Kidney tubule cell (primary cell): ENCODE measurements at regions not wholly inside any gene's neighbourhood (a gene's known extent, or its start where the extent isn't known, plus 50 kb on each side); places are given as distances from the start of the nearest gene placed in this dataset.
"Not testable (repeated sequence)": the region's sequence is repeated elsewhere in the genome, so short reads cannot be mapped to it uniquely, and the experiment has no call there.

Experiments used
- DNase-seq: peaks from one replicate; pipeline ENCODE4 v3.0.0-alpha.2; 2018; ENCODE audit warnings: low spot score

DNA sequence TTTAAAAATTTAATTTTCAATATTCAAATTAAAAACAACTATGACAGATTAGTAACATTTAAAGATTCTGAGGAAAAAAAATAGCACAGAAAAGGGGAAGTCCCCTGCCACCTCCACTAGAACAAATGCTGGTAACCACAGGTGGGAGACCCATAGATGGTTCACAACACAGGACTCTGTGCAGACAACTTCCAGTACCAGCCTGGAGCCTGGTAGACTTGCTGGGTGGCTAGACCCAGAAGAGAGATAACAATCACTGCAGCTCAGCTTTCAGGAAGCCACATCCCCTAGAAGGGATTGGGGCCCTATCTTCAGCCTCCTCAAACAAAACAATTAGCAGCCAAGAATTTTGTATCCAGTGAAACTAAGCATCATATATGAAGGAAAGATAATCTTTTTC, 179.6 kb upstream of the RND3 start:
- DNase-seq: not testable (repeated sequence)

DNA sequence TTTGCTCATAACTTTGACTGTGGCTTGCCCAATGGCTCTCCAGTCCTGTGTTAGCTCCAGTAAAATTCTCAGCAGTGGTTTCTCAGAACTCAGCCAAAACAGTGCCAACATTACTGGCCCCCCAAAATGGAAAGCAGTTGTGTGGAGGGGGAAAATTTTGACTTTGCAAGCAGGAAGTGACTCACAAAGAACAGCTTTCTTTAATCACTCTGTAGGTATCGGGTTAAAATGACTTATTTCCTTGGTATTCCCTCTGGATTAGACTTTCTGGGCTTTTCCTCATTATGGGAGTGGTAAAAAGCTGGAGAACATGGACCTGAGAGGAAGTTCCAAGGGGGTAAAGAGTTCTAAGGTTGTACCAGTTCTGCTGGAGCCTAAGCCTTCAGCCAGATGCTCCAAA, 175.7 kb upstream of the RND3 start:
- DNase-seq: peak; percentile 91

DNA sequence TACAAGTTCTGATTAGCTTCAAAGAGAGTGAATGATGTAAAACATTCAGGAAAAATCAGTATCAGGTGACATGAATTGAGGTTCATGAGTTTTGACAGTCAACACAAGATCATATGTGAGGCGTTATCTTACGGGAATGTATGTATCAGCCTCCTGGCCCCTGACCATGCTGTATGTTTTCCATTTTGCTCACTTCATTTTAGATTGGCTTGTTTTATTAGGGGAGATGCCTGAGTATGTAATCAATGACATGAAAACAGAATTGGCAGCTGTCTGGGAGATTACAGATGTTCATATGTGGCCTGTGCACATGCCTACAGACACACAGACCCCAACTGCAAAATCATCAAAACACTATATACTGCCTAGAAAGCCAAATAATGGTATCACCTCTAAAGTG, 168.5 kb upstream of the RND3 start:
- no peak for DNase-seq

DNA sequence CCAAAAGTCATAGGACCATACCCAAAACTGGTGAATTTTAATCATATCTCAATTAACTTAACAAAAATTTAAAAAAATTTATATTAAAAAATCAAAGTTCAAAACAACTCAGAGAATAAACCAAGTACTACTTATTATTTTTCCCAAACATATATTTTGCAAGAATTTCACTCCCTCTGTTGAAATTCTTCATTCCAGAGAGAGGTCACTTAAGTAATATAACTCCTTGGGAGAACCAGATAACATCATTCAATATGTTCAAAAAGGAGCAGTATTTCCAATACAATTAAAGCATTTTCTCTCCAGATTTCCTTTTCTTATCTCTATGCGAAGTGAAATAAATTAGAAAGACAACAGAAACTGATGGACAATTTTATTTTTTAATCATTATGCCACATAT, 165.9 kb upstream of the RND3 start:
- no peak for DNase-seq

DNA sequence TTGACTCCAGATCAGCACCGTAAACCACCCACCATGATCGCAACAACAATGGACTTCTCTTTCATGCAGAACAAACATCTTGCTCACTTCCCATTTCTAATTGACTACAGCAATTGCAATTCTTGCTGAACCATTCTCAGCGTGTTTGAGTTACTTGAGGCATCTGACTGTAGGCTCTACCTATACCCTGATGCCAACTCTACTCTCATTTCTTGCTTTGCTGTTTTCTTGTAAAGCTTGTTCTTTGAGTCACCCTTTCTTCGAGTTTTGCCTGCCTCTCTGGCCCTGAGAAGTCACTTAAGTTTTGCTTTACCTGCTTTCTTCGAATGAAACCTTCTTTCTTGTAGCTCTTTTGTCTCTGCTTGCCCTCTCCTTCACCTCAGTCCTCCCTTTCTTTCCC, 160.5 kb upstream of the RND3 start:
- DNase-seq: no peak

GRCh38 chr2:150646746-150647145, 159.3 kb upstream of the RND3 start:
- no peak for DNase-seq

DNA sequence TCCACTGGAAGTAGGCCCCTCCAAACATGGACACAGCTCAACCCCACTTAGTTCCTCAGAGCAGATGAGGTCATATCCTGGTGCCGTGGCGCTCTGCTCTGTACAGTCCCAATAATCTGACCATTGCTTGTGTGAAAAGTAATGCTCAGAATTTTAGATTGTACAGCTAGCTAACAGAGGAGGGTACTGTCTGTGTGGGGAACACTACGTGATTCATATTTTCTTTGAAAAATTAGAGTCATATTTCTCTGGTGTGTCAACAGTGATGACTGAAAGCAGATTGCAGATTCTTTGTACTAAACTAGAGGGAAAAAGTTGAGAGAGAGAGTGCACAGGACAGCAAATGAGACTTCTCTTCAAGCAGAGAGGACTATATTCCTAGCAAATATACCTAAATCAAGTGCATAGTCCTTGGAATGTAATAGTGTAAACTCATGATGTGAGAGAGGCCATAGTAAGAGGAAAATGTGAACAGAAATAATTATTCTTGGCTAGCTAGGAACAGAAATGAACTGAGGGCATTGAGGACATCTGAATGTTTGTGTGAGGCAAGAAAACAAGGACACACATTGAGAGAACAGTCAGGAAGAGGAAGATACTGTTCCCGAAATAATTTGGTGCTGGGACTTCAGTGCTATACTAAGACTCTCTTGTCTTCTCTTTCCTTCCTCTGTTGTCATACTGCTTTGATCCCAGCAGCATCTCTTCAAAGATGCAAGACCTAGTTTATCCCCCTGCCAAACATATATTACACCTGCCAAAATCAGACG, 157.0 kb upstream of the RND3 start:
- DNase-seq: peak; percentile 54

DNA sequence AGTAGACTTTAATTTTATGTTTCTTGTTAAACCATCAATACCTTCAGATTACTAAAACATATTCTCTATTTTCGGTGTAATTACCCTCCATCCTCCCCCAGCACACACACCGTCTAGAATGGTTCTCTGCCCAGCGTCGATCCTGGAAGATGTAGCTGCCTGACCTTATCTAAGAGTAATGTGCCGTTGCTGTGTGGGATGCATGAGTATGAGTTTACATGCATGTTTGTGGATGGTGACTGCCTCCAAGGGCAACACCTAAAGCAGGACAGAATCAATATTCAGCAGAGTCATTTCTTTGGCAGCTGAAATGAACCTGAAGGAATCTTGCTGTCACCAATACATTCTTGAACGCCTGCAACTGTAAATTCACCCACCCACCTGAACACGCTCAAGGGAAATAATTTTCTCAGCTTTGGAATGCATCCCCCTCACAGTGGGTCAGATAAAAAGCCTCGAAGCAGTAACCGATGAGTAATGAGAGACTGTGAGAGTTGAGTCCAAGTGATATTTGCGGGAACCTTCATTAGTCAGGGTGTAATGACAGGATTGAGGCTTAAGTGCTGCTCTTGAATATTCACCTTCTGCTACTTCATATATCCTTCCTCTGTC, 155.8 kb upstream of the RND3 start:
- peak; percentile 83 for DNase-seq

DNA sequence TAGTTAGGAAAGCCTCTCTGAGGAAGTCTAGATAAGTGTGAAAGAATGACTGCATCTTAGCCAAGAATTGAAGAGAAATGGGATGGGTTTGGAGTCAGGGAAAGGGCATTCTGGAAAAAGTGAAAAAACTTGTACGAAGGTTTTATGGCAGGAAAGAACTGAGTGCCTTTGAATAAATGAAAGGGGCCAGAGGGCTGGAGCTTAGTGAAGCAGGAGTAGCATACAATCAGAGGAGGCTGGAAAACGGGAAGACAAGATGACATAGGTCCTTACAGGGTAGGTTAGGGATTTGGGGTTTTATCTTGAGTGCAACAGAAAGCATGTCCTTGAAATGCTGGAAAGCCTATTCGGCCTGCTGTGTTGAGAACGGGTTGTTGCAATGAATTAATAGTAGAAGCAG, 152.6 kb upstream of the RND3 start:
- DNase-seq: no peak

GRCh38 chr2:150639383-150639782, 151.9 kb upstream of the RND3 start:
- DNase-seq: no peak

- DNase-seq: no peak
Observed at GRCh38 chr2:150631236-150631821, 143.9 kb upstream of the RND3 start.

- DNase-seq: peak; percentile 93
Observed at GRCh38 chr2:150630587-150631235, 143.2 kb upstream of the RND3 start.

GRCh38 chr2:150627526-150627925, 140.1 kb upstream of the RND3 start:
- no peak for DNase-seq

- no peak for DNase-seq
Observed at GRCh38 chr2:150626934-150627411, 139.5 kb upstream of the RND3 start.

DNA sequence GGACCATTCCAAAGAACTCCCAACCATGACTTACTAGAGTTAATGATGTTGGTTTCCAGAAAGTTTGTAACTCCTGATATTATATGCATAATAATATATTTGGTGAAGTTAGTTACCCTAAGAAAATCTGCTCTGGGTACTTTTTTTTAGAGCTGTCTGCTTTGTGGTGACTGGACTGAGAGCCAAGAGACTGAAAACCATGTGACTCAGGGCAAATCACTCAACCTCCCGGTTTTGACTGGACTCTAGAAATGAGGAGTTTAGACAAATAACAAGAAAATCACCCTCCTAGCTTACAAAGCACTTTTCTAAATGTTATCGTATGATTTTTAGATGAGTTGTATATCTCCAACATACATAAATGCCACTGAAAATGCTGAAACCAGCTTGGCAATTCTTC, 138.3 kb upstream of the RND3 start:
- no peak for DNase-seq

- peak; percentile 98 for DNase-seq
Observed at GRCh38 chr2:150625303-150625702, 137.8 kb upstream of the RND3 start.

GRCh38 chr2:150624001-150624401, 136.5 kb upstream of the RND3 start:
- peak; percentile 66 for DNase-seq

DNA sequence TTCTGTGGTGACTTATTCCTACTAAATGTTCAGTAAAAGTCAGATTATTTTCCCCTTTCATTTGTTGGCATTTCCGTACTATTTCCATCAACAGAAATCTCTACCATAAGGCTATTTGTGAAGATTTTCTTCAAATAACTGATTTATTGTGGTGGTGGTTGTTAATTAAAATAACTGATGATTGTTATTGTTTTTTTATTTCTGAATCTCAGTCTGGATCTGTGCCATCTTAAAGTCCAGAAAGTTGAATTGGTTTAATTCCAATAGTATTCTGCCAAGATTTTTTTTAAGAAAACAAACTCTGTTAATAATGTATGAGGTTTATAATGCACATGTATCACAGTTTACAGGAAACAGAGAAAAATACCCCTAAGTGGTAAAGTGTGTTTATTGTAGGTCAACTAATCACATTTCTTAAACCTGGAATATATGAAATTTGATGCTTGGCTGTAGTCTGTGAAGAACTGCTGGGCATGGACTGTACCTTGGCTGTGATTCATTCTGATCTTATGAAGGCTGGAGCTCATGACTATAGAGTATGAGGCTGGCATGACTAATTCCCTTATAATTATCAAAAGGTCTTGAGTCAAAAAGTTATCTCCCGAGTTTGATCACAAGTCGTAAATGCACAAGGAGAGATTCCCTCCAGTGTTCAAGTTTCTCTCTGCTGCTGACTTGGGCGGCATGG, 134.2 kb upstream of the RND3 start:
- peak; percentile 93 for DNase-seq

GRCh38 chr2:150620855-150621254, 133.4 kb upstream of the RND3 start:
- no peak for DNase-seq

DNA sequence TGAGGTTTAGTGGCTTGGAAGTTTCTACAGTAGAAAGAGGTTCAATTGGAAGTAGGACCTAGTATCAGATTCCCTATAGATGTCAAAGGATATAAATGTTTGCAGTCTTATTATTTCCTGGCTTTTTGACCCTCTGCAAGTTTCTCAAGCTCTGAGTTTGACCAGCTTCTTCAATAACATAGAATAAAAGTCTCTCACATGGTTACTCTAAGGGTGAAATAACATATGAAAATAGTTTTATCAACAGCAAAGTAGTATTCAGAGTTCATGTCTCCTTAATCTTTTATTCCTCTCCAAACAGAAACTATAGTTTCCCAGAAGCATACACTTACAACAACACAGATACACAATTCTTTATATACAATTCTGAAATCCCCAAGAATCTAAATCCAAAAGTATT, 132.9 kb upstream of the RND3 start:
- DNase-seq: no peak

GRCh38 chr2:150619607-150620330, 132.3 kb upstream of the RND3 start:
- peak; percentile 85 for DNase-seq
